ENCODE measurements at regions not wholly inside any gene's neighbourhood (a gene's known extent, or its start where the extent isn't known, plus 50 kb on each side); places are given as distances from the start of the nearest gene placed in this dataset.

- no peak for DNase-seq (ENCODE audit: low spot score)
- no peak for TF ChIP-seq CTCF (conservative IDR thresholded peaks at IDR 0.05; ENCODE audit: low read depth, low read length)
- TF ChIP-seq EZH2 (IDR thresholded peaks at IDR 0.05; ENCODE audit: borderline replicate concordance, low read depth, low read length, poor library complexity, severe bottlenecking): no peak
- H3K27me3 ChIP-seq (replicated peaks; ENCODE audit: insufficient read depth, low read depth, low read length, poor library complexity): peaks cover 4% of the 10 kb centered on the region
- ChIA-PET CTCF (no interaction called here), POLR2A (ENCODE audit: low non-redundant PET) (no interaction called here)
- BruUV-seq (replicated peaks): no TSS peak
- H3K4me1 ChIP-seq (ENCODE audit: insufficient read depth, low read length, poor library complexity, severe bottlenecking): no peaks in the 10 kb centered on the region
- H3K27ac ChIP-seq (ENCODE audit: low read depth, low read length, poor library complexity, severe bottlenecking): no peak overlapping the region
- H3K36me3 ChIP-seq (ENCODE audit: insufficient read depth, low read length, poor library complexity, severe bottlenecking): no peaks in the 10 kb centered on the region
- intact Hi-C loops (cut with micrococcal nuclease; ENCODE audit: unreplicated experiment): no loop called here
- H3K4me3 ChIP-seq (ENCODE audit: low read depth, low read length, poor library complexity, severe bottlenecking): no peak overlapping the region
- H3K9me3 ChIP-seq (ENCODE audit: low read depth, low read length, poor library complexity, severe bottlenecking): no peaks in the 10 kb centered on the region
Measured at GRCh38 chr18:44467718-44468117, 213.0 kb upstream of the SETBP1 start.

GRCh38 chr18:44473394-44474066 lies 207.2 kb upstream of the SETBP1 start:
- BruUV-seq (replicated peaks): no TSS peak

GRCh38 chr18:44474067-44474411 lies 206.6 kb upstream of the SETBP1 start:
- POLR2A ChIA-PET (ENCODE audit: low non-redundant PET): no interaction called here
- intact Hi-C loops (cut with micrococcal nuclease; ENCODE audit: unreplicated experiment): no loop called here
- Histone ChIP-seq H3K27ac (ENCODE audit: low read depth, low read length, poor library complexity, severe bottlenecking) (no peak overlapping the region), H3K4me1 (ENCODE audit: insufficient read depth, low read length, poor library complexity, severe bottlenecking) (no peaks in the 10 kb centered on the region), H3K4me3 (ENCODE audit: low read depth, low read length, poor library complexity, severe bottlenecking) (no peak overlapping the region), H3K9me3 (ENCODE audit: low read depth, low read length, poor library complexity, severe bottlenecking) (peaks cover under 1% of the 10 kb centered on the region), H3K36me3 (ENCODE audit: insufficient read depth, low read length, poor library complexity, severe bottlenecking) (no peaks in the 10 kb centered on the region), H3K27me3 (replicated peaks; ENCODE audit: insufficient read depth, low read depth, low read length, poor library complexity) (peaks cover 4% of the 10 kb centered on the region)
- CTCF ChIA-PET: no interaction called here
- TF ChIP-seq EZH2 (IDR thresholded peaks at IDR 0.05; ENCODE audit: borderline replicate concordance, low read depth, low read length, poor library complexity, severe bottlenecking): no peak
- no peak for TF ChIP-seq CTCF (conservative IDR thresholded peaks at IDR 0.05; ENCODE audit: low read depth, low read length)
- BruUV-seq (replicated peaks): no TSS peak
- DNase-seq (ENCODE audit: low spot score): no peak

More at GRCh38 chr18:44473394-44474066, 207.2 kb upstream of the SETBP1 start:
- H3K9me3 ChIP-seq (ENCODE audit: low read depth, low read length, poor library complexity, severe bottlenecking): no peaks in the 10 kb centered on the region
- H3K4me3 ChIP-seq (ENCODE audit: low read depth, low read length, poor library complexity, severe bottlenecking): no peak overlapping the region
- intact Hi-C loops (cut with micrococcal nuclease; ENCODE audit: unreplicated experiment): no loop called here
- H3K4me1 ChIP-seq (ENCODE audit: insufficient read depth, low read length, poor library complexity, severe bottlenecking): no peaks in the 10 kb centered on the region
- H3K27me3 ChIP-seq (replicated peaks; ENCODE audit: insufficient read depth, low read depth, low read length, poor library complexity): peaks cover 4% of the 10 kb centered on the region
- ChIA-PET CTCF (no interaction called here), POLR2A (ENCODE audit: low non-redundant PET) (no interaction called here)
- TF ChIP-seq CTCF (conservative IDR thresholded peaks at IDR 0.05; ENCODE audit: low read depth, low read length) (no peak), EZH2 (IDR thresholded peaks at IDR 0.05; ENCODE audit: borderline replicate concordance, low read depth, low read length, poor library complexity, severe bottlenecking) (no peak)
- DNase-seq (ENCODE audit: low spot score): no peak
- H3K27ac ChIP-seq (ENCODE audit: low read depth, low read length, poor library complexity, severe bottlenecking): no peak overlapping the region
- no peaks in the 10 kb centered on the region for H3K36me3 ChIP-seq (ENCODE audit: insufficient read depth, low read length, poor library complexity, severe bottlenecking)

All from A673 (cell line).